ENCODE measurements at regions not wholly inside any gene's neighbourhood (a gene's known extent, or its start where the extent isn't known, plus 50 kb on each side); places are given as distances from the start of the nearest gene placed in this dataset.

GRCh38 chr7:46286957-46287356 is 365.9 kb upstream of the IGFBP3 start:
- H3K27me3 ChIP-seq (ENCODE audit: insufficient read depth, low read length) = no peaks in the 10 kb centered on the region
- H3K4me1 ChIP-seq (ENCODE audit: control insufficient read depth in 1 of 2, insufficient read depth in 2 of 2, low read length in 2 of 2) = peaks cover 0 to 7% of the 10 kb centered on the region in 2 experiments; a peak in 1 of 4 replicates
- POLR2A ChIA-PET = no interaction called here
- no TSS peak for BruUV-seq (replicated peaks)
- intact Hi-C loops (cut with micrococcal nuclease) = no loop called here
- CTCF ChIA-PET = no interaction called here
- no peak overlapping the region for H3K27ac ChIP-seq (ENCODE audit: low read depth, low read length)
- ATAC-seq (no peak), DNase-seq (ENCODE audit: low read depth, low spot score) (no peak)
- H3K79me2 ChIP-seq (ENCODE audit: insufficient read depth, low read length) = no peaks in the 10 kb centered on the region
- H3K36me3 ChIP-seq (ENCODE audit: control insufficient read depth in 1 of 2, insufficient read depth in 2 of 2, low read length in 2 of 2) = no peaks in the 10 kb centered on the region
- H3K9me2 ChIP-seq (ENCODE audit: insufficient read depth) = no peaks in the 10 kb centered on the region
- RAD21 ChIA-PET (ENCODE audit: low non-redundant PET in 1 of 2, low total read pairs in 2 of 2, uncharacterized antibody in 2 of 2, unreplicated experiment in 2 of 2) = no interaction called here
- no peak overlapping the region for H3K4me2 ChIP-seq (ENCODE audit: low read length)
- TF ChIP-seq YY1 (IDR thresholded peaks at IDR 0.05; ENCODE audit: extremely low read depth, insufficient replicate concordance, low read depth, low read length) (no peak), TCF7L2 (IDR thresholded peaks at IDR 0.05; ENCODE audit: borderline replicate concordance, extremely low read depth, insufficient read depth, insufficient read length) (no peak), EZH2phosphoT487 (IDR thresholded peaks at IDR 0.05; ENCODE audit: borderline replicate concordance) (no peak), RAD21 (IDR thresholded peaks at IDR 0.05; ENCODE audit: low read depth) (no peak), ELF1 (IDR thresholded peaks at IDR 0.05; ENCODE audit: borderline replicate concordance, low read depth) (no peak), POLR2A (IDR thresholded peaks at IDR 0.05; ENCODE audit: borderline replicate concordance, extremely low read depth, insufficient read depth, insufficient read length) (no peak), ATF3 (IDR thresholded peaks at IDR 0.05) (no peak), SRF (IDR thresholded peaks at IDR 0.05; ENCODE audit: low read depth) (no peak)
- TF ChIP-seq, protein P1, sequence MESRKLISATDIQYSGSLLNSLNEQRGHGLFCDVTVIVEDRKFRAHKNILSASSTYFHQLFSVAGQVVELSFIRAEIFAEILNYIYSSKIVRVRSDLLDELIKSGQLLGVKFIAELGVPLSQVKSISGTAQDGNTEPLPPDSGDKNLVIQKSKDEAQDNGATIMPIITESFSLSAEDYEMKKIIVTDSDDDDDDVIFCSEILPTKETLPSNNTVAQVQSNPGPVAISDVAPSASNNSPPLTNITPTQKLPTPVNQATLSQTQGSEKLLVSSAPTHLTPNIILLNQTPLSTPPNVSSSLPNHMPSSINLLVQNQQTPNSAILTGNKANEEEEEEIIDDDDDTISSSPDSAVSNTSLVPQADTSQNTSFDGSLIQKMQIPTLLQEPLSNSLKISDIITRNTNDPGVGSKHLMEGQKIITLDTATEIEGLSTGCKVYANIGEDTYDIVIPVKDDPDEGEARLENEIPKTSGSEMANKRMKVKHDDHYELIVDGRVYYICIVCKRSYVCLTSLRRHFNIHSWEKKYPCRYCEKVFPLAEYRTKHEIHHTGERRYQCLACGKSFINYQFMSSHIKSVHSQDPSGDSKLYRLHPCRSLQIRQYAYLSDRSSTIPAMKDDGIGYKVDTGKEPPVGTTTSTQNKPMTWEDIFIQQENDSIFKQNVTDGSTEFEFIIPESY (IDR thresholded peaks at IDR 0.05; ENCODE audit: extremely low read depth, insufficient replicate concordance, low read length) = no peak
- no peak overlapping the region for H3K4me3 ChIP-seq (replicated peaks in 1 of 2; ENCODE audit: low read depth in 1 of 2, low read length in 2 of 2)
- no peaks in the 10 kb centered on the region for H3K9me3 ChIP-seq (ENCODE audit: control insufficient read depth in 1 of 2, insufficient read depth in 1 of 2, low read depth in 1 of 2, low read length in 2 of 2)
- no peak overlapping the region for H2AFZ ChIP-seq (ENCODE audit: low read depth, low read length, poor library complexity, severe bottlenecking)
- H4K20me1 ChIP-seq (ENCODE audit: insufficient read depth) = no peaks in the 10 kb centered on the region
- no peak overlapping the region for H3K9ac ChIP-seq (ENCODE audit: low read length)
